Ishikawa (cell line): ENCODE measurements at regions not wholly inside any gene's neighbourhood (a gene's known extent, or its start where the extent isn't known, plus 50 kb on each side); places are given as distances from the start of the nearest gene placed in this dataset.

ENCODE experiments used
- FOXM1 ChIP-seq: IDR thresholded peaks from 2 replicates; pipeline ENCODE4 v1.6.1; 2012; ENCODE audit warnings: low read depth, borderline replicate concordance
- REST ChIP-seq: IDR thresholded peaks from 2 replicates; pipeline ENCODE4 v1.6.1; 2012; ENCODE audit warnings: low read depth, mild to moderate bottlenecking
- YY1 ChIP-seq: IDR thresholded peaks from 2 replicates; pipeline ENCODE4 v1.6.1; 2012; ENCODE audit warnings: low read depth

- no peak for TF ChIP-seq YY1
- no peak for TF ChIP-seq FOXM1
- no peak for TF ChIP-seq REST
Observed at GRCh38 chr6:113313841-113314240, 543.3 kb upstream of the MARCKS start.
